Activated B cell treated with CpG ODN at 0.5 μM for 24 hours (primary cell): ENCODE measurements at regions not wholly inside any gene's neighbourhood (a gene's known extent, or its start where the extent isn't known, plus 50 kb on each side); places are given as distances from the start of the nearest gene placed in this dataset.

Experiments
- ATAC-seq: fragments of 200-7000 bp; cut with Tn5 transposase; one replicate; pipeline ENCODE4 v1.10.0; 2021; ENCODE audit warnings: low read depth, mild to moderate bottlenecking, moderate library complexity
- CTCF ChIA-PET: fragments of 350-600 bp; sonication (Branson Sonifier 250); formaldehyde crosslinking; loops from one replicate; lab custom pipeline; 2021; ENCODE audit warnings: antibody characterized with exemption; lab: Charles Lee
- POLR2A ChIA-PET: fragments of 350-600 bp; sonication (Branson Sonifier 250); formaldehyde crosslinking; loops from one replicate; lab custom pipeline; 2021; ENCODE audit warnings: antibody characterized with exemption; lab: Charles Lee
- DNase-seq: peaks from one replicate; pipeline ENCODE4 v3.0.0; 2022
- H3K27ac Mint-ChIP-seq: one replicate; pipeline ENCODE4 v1.8.0; 2020; ENCODE audit warnings: mixed read lengths
- H3K27me3 Mint-ChIP-seq: one replicate; pipeline ENCODE4 v1.8.0; 2021; ENCODE audit warnings: mixed read lengths
- H3K36me3 Mint-ChIP-seq: one replicate; pipeline ENCODE4 v1.8.0; 2021; ENCODE audit warnings: low read depth, mixed read lengths
- H3K4me1 Mint-ChIP-seq: one replicate; pipeline ENCODE4 v1.8.0; 2021; ENCODE audit warnings: mixed read lengths
- H3K4me3 Mint-ChIP-seq: one replicate; pipeline ENCODE4 v1.8.0; 2020; ENCODE audit warnings: mild to moderate bottlenecking, mixed read lengths
- H3K9me3 Mint-ChIP-seq: one replicate; pipeline ENCODE4 v1.8.0; 2020; ENCODE audit warnings: mixed read lengths
- intact Hi-C: fragments of 100-400 bp; cut with micrococcal nuclease; formaldehyde crosslinking; loops from one replicate; pipeline ENCODE4 v1.15.1; 2024
- TF ChIP-seq, protein P1 (sequence below): fragments of 200-600 bp; IDR thresholded peaks from one replicate; pipeline ENCODE4 v1.8.0; 2022; ENCODE audit warnings: antibody characterized with exemption, mild to moderate bottlenecking

DNA sequence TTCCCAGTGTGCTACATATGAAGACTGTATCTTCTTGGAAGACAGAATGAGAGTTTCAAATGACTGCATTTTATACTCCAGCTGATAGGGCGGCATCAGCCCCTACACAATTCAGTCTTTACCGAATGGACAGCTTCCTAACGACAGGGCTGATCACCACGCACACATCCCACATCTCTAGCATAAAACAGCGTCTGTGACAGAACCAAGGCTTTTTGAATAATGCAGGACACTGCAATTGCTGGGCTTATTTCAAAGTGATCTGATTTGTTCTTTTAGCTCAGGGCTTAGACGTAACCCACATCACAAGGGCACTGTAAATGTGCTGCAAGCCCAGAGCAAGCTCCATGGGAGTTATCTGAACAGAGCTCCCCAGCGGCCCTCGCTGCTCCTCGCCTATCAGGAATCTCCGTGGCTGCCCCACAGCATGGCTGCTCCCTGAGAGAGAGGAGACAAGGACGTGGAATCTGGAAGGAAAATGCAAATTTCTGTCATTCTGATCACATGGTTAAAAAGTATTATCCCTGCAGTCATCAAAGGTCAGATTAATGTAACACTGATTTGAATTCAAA is 158.5 kb upstream of the ALKAL2 start:
- ATAC-seq (no peak), DNase-seq (no peak)
- Mint-ChIP-seq H3K36me3 (no peaks in the 10 kb centered on the region), H3K27ac (peak overlapping the region; percentile 72), H3K4me1 (peaks cover 58% of the 10 kb centered on the region), H3K9me3 (no peaks in the 10 kb centered on the region), H3K4me3 (peak overlapping the region; percentile 32), H3K27me3 (no peaks in the 10 kb centered on the region)
- CTCF ChIA-PET, result no interaction called here
- POLR2A ChIA-PET, result interaction anchor here (1.0 to 1.9 kb wide), 2 partner anchors 9 kb away, joined by 3 to 4 read pairs; no protein-coding TSS in a partner anchor
- TF ChIP-seq, protein P1, sequence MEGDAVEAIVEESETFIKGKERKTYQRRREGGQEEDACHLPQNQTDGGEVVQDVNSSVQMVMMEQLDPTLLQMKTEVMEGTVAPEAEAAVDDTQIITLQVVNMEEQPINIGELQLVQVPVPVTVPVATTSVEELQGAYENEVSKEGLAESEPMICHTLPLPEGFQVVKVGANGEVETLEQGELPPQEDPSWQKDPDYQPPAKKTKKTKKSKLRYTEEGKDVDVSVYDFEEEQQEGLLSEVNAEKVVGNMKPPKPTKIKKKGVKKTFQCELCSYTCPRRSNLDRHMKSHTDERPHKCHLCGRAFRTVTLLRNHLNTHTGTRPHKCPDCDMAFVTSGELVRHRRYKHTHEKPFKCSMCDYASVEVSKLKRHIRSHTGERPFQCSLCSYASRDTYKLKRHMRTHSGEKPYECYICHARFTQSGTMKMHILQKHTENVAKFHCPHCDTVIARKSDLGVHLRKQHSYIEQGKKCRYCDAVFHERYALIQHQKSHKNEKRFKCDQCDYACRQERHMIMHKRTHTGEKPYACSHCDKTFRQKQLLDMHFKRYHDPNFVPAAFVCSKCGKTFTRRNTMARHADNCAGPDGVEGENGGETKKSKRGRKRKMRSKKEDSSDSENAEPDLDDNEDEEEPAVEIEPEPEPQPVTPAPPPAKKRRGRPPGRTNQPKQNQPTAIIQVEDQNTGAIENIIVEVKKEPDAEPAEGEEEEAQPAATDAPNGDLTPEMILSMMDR, result no peak
- intact Hi-C loops, result loop anchor here (2.0 kb wide), 1 partner anchor 14 kb away; no protein-coding TSS in a partner anchor

DNA sequence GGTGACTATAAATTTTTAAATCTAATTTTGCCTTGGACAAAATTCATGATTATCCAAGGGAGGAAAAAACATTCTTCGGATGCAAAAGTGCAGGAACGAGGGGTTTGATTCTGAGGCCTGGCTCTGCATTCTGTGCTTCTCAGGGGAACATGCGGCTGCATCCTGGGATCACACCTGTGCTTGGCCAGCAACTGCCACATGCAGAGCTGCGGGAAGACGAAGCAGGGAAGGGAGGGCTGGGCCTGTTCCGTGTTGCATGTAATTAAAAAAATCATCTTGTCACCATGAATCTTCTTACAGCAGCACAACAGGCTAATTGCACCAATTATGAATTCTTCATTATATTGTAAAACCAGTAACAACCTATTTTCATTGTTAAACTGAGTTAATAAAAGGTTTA is 158.0 kb upstream of the ALKAL2 start:
- intact Hi-C loops, result loop anchor here (2.0 kb wide), 1 partner anchor 15 kb away; no protein-coding TSS in a partner anchor
- ChIA-PET POLR2A (interaction anchor here (1.0 to 1.9 kb wide), 2 partner anchors 9 kb away, joined by 3 to 4 read pairs; no protein-coding TSS in a partner anchor), CTCF (no interaction called here)
- H3K4me1 Mint-ChIP-seq, result peaks cover 62% of the 10 kb centered on the region
- ATAC-seq (no peak), DNase-seq (no peak)
- no peaks in the 10 kb centered on the region for H3K27me3 Mint-ChIP-seq
- no peaks in the 10 kb centered on the region for H3K36me3 Mint-ChIP-seq
- H3K27ac Mint-ChIP-seq, result peak overlapping the region; percentile 81
- TF ChIP-seq, protein P1, result no peak
- H3K9me3 Mint-ChIP-seq, result no peaks in the 10 kb centered on the region
- peak overlapping the region; percentile 64 for H3K4me3 Mint-ChIP-seq

- ATAC-seq, result peak; percentile 54
- no peaks in the 10 kb centered on the region for H3K9me3 Mint-ChIP-seq
- intact Hi-C loops, result no loop called here
- no peaks in the 10 kb centered on the region for H3K27me3 Mint-ChIP-seq
- TF ChIP-seq, protein P1, result no peak
- POLR2A ChIA-PET, result interaction anchor here (1.0 to 1.9 kb wide), 2 partner anchors 8 to 10 kb away, joined by 3 to 4 read pairs; no protein-coding TSS in a partner anchor
- H3K36me3 Mint-ChIP-seq, result no peaks in the 10 kb centered on the region
- peak overlapping the region; percentile 64 for H3K4me3 Mint-ChIP-seq
- H3K27ac Mint-ChIP-seq, result peak overlapping the region; percentile 81
- peaks cover 69% of the 10 kb centered on the region for H3K4me1 Mint-ChIP-seq
- CTCF ChIA-PET, result no interaction called here
- no peak for DNase-seq
These were observed 157.3 kb upstream of the ALKAL2 start for GRCh38 chr2:444937-445884.

- H3K27ac Mint-ChIP-seq, result peak overlapping the region; percentile 56
- TF ChIP-seq, protein P1, result no peak
- ATAC-seq (no peak), DNase-seq (no peak)
- no peaks in the 10 kb centered on the region for H3K27me3 Mint-ChIP-seq
- peaks cover 83% of the 10 kb centered on the region for H3K4me1 Mint-ChIP-seq
- H3K36me3 Mint-ChIP-seq, result no peaks in the 10 kb centered on the region
- H3K4me3 Mint-ChIP-seq, result no peak overlapping the region
- ChIA-PET CTCF (no interaction called here), POLR2A (no interaction called here)
- intact Hi-C loops, result no loop called here
- H3K9me3 Mint-ChIP-seq, result no peaks in the 10 kb centered on the region
These were observed 155.8 kb upstream of the ALKAL2 start for GRCh38 chr2:443741-444140.

DNA sequence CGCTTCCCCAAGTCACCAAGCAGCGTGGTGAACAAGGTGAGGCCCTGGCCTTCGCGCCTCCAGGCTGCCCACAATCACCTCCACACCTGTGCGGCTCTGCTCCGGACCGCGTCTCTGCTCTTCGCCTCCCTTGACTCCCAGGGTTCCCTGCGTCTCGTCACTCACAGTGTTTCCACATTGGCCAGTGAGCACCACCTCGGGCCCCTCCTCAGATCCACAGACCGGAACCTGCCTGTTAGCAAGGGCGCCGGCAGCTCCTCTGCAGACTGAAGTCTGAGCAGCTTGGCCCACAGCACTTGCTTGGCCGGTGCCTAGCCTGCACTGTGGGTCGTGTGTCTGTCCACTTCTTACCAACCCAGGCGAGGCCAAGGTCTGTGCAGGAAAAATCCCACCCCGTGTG is 155.3 kb upstream of the ALKAL2 start:
- POLR2A ChIA-PET, result no interaction called here
- no peaks in the 10 kb centered on the region for H3K27me3 Mint-ChIP-seq
- no peaks in the 10 kb centered on the region for H3K9me3 Mint-ChIP-seq
- H3K36me3 Mint-ChIP-seq, result no peaks in the 10 kb centered on the region
- intact Hi-C loops, result no loop called here
- peak overlapping the region; percentile 55 for H3K4me3 Mint-ChIP-seq
- H3K27ac Mint-ChIP-seq, result peak overlapping the region; percentile 70
- CTCF ChIA-PET, result no interaction called here
- ATAC-seq (no peak), DNase-seq (no peak)
- H3K4me1 Mint-ChIP-seq, result peaks cover 85% of the 10 kb centered on the region
- TF ChIP-seq, protein P1, result no peak
